HG03378 (cell line): ENCODE measurements at regions not wholly inside any gene's neighbourhood (a gene's known extent, or its start where the extent isn't known, plus 50 kb on each side); places are given as distances from the start of the nearest gene placed in this dataset.
"Not testable (repeated sequence)": the region's sequence is repeated elsewhere in the genome, so short reads cannot be mapped to it uniquely, and the experiment has no call there.

ENCODE experiments used
- ATAC-seq: cut with Tn5 transposase; IDR thresholded peaks from one replicate; pipeline ENCODE4 v1.9.1; 2021; ENCODE audit warnings: mild to moderate bottlenecking, moderate library complexity; ENCODE audit not compliant: unreplicated experiment

- no peak for ATAC-seq
Measured at GRCh38 chr3:137111497-137111896, 153.7 kb downstream of the IL20RB start.

- no peak for ATAC-seq
Measured at GRCh38 chr3:137116619-137117018, 158.8 kb downstream of the IL20RB start.

- peak; percentile 85 for ATAC-seq
Measured at GRCh38 chr3:137121704-137122314, 164.0 kb downstream of the IL20RB start.

GRCh38 chr3:137131081-137131480 is 173.3 kb downstream of the IL20RB start:
- no peak for ATAC-seq

- ATAC-seq: no peak
Measured at GRCh38 chr3:137134431-137134830, 176.6 kb downstream of the IL20RB start.

- ATAC-seq: no peak
Measured at GRCh38 chr3:137148406-137148805, 190.6 kb downstream of the IL20RB start.

GRCh38 chr3:137148917-137149316 is 191.1 kb downstream of the IL20RB start:
- no peak for ATAC-seq

GRCh38 chr3:137150825-137151224 is 193.0 kb downstream of the IL20RB start:
- no peak for ATAC-seq

GRCh38 chr3:137153046-137153445 is 195.3 kb downstream of the IL20RB start:
- not testable (repeated sequence) for ATAC-seq

- no peak for ATAC-seq
Measured at GRCh38 chr3:137163241-137163871, 205.6 kb downstream of the IL20RB start.

- ATAC-seq: no peak
Measured at GRCh38 chr3:137163958-137164357, 206.2 kb downstream of the IL20RB start.

- no peak for ATAC-seq
Measured at GRCh38 chr3:137165117-137165806, 207.5 kb downstream of the IL20RB start.

GRCh38 chr3:137171834-137172603 is 214.2 kb downstream of the IL20RB start:
- ATAC-seq: no peak

GRCh38 chr3:137172728-137173127 is 214.9 kb downstream of the IL20RB start:
- no peak for ATAC-seq

- no peak for ATAC-seq
Measured at GRCh38 chr3:137174514-137174913, 216.7 kb downstream of the IL20RB start.

- ATAC-seq: no peak
Measured at GRCh38 chr3:137180220-137180619, 222.4 kb downstream of the IL20RB start.

GRCh38 chr3:137191133-137191923 is 233.5 kb downstream of the IL20RB start:
- ATAC-seq: no peak

GRCh38 chr3:137191951-137192350 is 234.2 kb downstream of the IL20RB start:
- no peak for ATAC-seq

- ATAC-seq: no peak
Measured at GRCh38 chr3:137194301-137194700, 236.5 kb downstream of the IL20RB start.

- ATAC-seq: not testable (repeated sequence)
Measured at GRCh38 chr3:137198374-137198773, 240.6 kb downstream of the IL20RB start.

- no peak for ATAC-seq
Measured at GRCh38 chr3:137199678-137200077, 241.9 kb downstream of the IL20RB start.
